GM19397 (cell line): ENCODE measurements at regions not wholly inside any gene's neighbourhood (a gene's known extent, or its start where the extent isn't known, plus 50 kb on each side); places are given as distances from the start of the nearest gene placed in this dataset.

Experiments
- ATAC-seq: cut with Tn5 transposase; IDR thresholded peaks from one replicate; pipeline ENCODE4 v1.9.1; 2021; ENCODE audit warnings: mild to moderate bottlenecking, moderate library complexity; ENCODE audit not compliant: unreplicated experiment

DNA sequence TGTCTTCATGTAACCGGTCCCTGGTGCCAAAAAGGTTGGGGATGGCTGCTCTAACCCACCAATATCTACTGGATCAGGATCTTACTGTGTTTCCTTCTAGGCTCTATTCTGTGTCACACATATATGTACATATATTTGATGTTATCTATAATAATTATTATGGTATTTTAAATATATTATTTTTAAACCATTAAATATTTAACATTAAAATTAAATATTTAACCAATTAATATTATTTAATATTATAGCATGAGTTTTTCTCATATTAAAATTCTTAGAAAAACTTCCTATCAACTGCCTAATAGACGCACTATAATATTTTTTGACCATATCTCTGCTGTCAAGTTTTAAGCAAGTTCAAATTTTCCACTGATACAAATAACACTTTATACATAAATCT, 196.9 kb upstream of the PLET1 start:
- ATAC-seq = no peak

- ATAC-seq = no peak
Observed at GRCh38 chr11:112459001-112459400, 198.3 kb upstream of the PLET1 start.

DNA sequence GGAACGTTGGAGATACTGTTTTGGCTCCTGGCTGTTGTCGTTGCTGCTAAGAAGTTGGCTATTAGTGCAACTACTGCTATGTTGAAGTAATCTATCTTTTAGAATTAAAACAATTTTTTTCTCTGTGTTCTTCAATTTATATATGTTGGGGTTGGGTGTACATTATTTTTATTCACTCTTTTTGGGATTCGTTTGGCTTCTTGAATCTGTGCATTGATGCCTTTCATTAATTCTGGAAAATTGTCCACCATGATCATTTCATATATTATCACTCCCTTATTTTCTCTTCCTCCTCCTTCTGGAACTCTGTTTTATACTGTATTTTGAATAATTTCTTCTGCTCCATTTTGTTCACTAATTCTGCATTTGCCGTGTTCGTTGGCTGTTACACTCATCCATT, 199.5 kb upstream of the PLET1 start:
- no peak for ATAC-seq

- ATAC-seq = no peak
Observed at GRCh38 chr11:112464949-112465348, 204.3 kb upstream of the PLET1 start.

DNA sequence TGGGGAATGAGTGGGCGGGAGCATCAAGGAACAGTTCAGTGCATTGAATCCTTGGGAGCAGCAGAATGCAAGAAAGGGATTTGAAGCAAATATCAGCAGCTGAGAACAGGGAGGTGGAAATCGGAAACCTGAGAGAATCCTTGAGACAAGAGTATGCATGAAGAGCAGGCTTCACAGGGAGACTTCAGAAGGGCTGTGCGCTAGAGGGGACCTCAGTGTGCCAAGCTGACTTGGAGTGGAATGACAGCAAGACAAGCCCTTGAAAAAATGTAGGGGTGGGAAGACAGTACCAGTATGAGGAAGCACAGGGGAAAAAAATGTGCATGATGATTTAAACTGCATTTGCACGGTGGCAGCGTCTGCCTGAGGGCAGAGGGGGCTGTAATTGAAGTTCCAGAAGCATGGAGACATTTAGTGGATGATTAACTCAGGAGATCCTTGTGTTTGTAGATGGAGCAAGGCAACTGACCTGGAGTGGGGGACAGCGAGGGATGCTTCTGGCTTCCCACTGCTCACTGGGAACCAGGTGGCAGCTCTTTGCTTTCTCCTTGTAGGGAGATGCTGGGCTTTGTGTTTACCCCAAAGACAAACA, 204.9 kb upstream of the PLET1 start:
- ATAC-seq = no peak

- ATAC-seq = no peak
Observed at GRCh38 chr11:112467721-112468120, 207.1 kb upstream of the PLET1 start.

- ATAC-seq = no peak
Observed at GRCh38 chr11:112469376-112469775, 208.7 kb upstream of the PLET1 start.

- no peak for ATAC-seq
Observed at GRCh38 chr11:112470355-112470754, 209.7 kb upstream of the PLET1 start.

- no peak for ATAC-seq
Observed at GRCh38 chr11:112471731-112472130, 211.1 kb upstream of the PLET1 start.

- ATAC-seq = no peak
Observed at GRCh38 chr11:112477152-112477551, 216.5 kb upstream of the PLET1 start.

- no peak for ATAC-seq
Observed at GRCh38 chr11:112477581-112478317, 217.1 kb upstream of the PLET1 start.

DNA sequence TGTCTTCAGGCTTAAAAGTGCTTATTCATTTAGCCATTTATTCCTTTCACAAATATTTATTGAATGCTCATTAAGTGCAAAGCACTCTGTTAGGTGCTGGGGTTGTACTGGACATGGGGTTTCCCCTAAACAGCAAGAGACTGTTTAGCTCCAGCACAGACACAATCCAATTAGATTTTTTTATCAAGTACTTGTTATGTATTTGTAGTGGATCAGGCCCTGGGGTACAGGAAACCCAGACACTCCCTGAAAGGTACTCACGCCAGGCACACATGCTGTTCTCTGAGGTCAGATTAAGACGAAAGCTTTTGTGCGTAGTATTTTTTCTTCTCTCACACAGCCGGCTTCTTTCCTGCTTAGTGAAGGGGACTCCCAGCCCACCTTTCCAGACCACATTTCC, 218.1 kb upstream of the PLET1 start:
- ATAC-seq = no peak

- no peak for ATAC-seq
Observed at GRCh38 chr11:112481431-112481830, 220.8 kb upstream of the PLET1 start.

DNA sequence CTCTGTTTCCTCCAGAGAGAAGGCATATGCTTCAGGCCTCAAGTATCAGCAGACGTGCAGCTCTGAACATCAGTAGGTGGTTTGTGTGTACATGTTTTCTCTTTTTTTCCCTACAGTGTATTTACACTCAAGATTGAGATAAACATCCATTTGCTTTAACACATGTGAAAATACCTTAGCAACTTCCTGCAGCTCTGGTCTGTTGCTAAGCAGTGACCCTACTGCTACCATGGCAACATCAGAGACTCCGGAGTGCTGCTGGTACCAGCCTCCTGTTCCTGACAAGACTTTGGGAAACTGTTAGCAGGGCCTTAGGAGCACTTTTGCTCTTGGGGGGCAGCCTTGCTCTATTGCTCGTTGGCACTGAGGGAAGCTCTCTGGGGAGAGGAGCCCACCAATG, 221.2 kb upstream of the PLET1 start:
- no peak for ATAC-seq

- ATAC-seq = no peak
Observed at GRCh38 chr11:112485280-112485679, 224.6 kb upstream of the PLET1 start.

GRCh38 chr11:112497826-112498225, 237.2 kb upstream of the PLET1 start:
- no peak for ATAC-seq

- ATAC-seq = no peak
Observed at GRCh38 chr11:112498701-112499100, 238.0 kb upstream of the PLET1 start.

DNA sequence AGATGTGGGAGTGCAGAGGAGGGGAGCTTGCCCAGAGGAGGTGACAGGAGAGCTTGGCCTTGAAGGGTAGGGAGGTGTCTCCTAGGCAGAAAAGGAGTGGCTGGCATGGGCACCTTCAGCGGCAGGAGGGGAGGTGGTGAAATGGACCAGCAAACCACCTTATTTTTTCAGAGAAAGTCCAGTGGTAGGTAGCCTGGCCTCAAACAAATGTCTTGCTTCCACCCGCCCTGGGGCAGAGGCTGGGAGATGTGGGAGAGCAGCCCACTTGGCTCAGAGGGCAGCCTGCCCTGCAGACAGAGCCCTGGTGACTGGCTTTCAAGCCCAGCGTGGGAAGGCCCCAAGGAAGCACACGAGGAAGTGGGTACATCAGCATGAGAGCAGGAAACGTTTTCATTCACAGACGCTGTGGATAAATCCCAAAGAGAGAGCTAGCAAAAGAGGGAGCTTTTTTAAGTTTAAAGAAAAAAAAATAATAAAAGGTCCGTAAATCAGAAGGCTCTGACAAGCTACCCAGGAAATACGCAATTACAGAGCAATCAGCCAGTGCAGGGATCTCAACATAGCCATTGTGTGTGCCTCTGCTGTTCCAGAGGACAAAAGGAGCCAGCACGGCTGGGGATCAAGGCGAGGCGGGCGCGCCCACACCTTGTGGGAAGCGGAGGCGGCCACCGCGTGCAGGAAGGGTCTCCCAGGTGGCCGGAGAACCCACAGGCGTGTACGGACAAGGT, 238.7 kb upstream of the PLET1 start:
- ATAC-seq = no peak

GRCh38 chr11:112499881-112500204, 239.2 kb upstream of the PLET1 start:
- no peak for ATAC-seq

DNA sequence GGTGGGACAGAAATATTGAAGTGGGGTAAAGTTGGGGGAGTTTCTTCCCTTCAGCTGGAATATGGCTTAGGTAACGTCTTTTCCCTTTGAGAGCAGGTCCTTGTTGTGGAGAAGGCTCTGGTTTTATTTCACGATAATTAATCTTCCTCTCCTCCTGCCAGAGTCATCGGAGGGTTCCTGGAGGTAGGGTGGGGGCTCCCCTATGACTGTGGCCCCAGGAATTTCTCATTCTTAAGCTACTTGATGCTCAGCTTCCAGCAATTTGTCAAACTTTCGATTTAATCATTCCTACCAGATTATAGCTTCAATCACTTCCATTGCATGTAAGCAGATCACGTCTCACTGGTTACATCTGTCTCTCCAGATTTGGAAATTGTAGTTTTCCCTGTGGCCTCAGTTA, 242.8 kb upstream of the PLET1 start:
- no peak for ATAC-seq

DNA sequence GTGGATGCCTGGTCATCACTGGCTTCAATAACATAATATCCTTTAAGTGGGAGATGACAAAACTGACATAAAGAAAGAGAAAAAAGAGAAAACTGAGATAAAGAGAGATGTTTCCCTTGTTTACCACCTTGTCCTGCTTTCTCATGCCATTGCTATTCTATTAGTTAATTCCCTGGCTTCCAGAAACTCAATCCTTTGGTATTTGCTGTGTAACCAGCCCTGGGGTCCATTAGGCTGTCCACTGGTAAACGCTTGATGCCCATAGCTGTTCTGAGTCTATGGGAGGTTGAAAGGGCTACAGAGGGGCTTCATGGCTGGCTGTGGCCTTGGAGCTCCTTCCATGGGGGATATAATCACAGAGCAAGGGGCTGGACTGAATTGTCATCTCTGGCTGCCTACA, 243.4 kb upstream of the PLET1 start:
- ATAC-seq = no peak

- no peak for ATAC-seq
Observed at GRCh38 chr11:112506852-112507251, 246.2 kb upstream of the PLET1 start.
